Esophagus muscularis mucosa (tissue), 4 donors: ENCODE measurements at regions not wholly inside any gene's neighbourhood (a gene's known extent, or its start where the extent isn't known, plus 50 kb on each side); places are given as distances from the start of the nearest gene placed in this dataset.
A peak's percentile ranks its signal among the peaks of the same experiment; 100 is the strongest.

Experiments used
- DNase-seq: peaks from one replicate; pipeline ENCODE4 v3.0.0-alpha.2; 2017; ENCODE audit errors: extremely low spot score
- H3K27ac ChIP-seq, 4 donors: fragments of 200-600 bp; sonication (generic); replicated peaks in 1 of 4; 1 replicate in 3 of 4; 2 replicates in 1 of 4; pipeline ENCODE4 v1.5.1; 2016 to 2019; ENCODE audit warnings: mild to moderate bottlenecking in 1 of 4
- H3K27me3 ChIP-seq, 4 donors: fragments of 200-600 bp; sonication (generic); one replicate each; pipeline versions ENCODE4 v1.5.1 to v1.6.0; 2016 to 2019
- H3K36me3 ChIP-seq, 4 donors: fragments of 200-600 bp; sonication (generic); one replicate each; pipeline ENCODE4 v1.5.1; 2016 to 2019
- H3K4me1 ChIP-seq, 4 donors: fragments of 200-600 bp; sonication (generic); one replicate each; pipeline ENCODE4 v1.5.1; 2016 to 2019
- H3K4me3 ChIP-seq, 4 donors: fragments of 200-600 bp; sonication (generic); 1 replicate in 2 of 4; 2 replicates in 2 of 4; pipeline ENCODE4 v1.5.1; 2016 to 2019; ENCODE audit warnings: mild to moderate bottlenecking in 4 of 4, moderate library complexity in 1 of 4
- H3K9me3 ChIP-seq, 4 donors: fragments of 200-600 bp; sonication (generic); 1 replicate in 3 of 4; 2 replicates in 1 of 4; pipeline ENCODE4 v1.5.1; 2016 to 2019
- EP300 ChIP-seq: sonication (generic); formaldehyde crosslinking; IDR thresholded peaks from one replicate; pipeline ENCODE4 v1.6.1; 2017; ENCODE audit warnings: antibody characterized with exemption
- POLR2A ChIP-seq: fragments of 450-650 bp; IDR thresholded peaks from one replicate; pipeline ENCODE4 v1.6.1; 2017; ENCODE audit warnings: antibody characterized with exemption, moderate library complexity, mild to moderate bottlenecking, low read depth
- POLR2AphosphoS5 ChIP-seq, 2 donors: sonication (generic); formaldehyde crosslinking; IDR thresholded peaks; one replicate each; pipeline ENCODE4 v1.6.1; 2017; ENCODE audit warnings: antibody characterized with exemption in 2 of 2
- WGBS: methylation state at CpG from one replicate; pipeline ENCODE4 v1.1.5; 2018; 5-methylcytosine and 5-hydroxymethylcytosine counted together
- intact Hi-C: fragments of 100-400 bp; cut with DNase I; formaldehyde crosslinking; loops from one replicate; pipeline ENCODE4 v1.15.1; 2023
- TF ChIP-seq, protein P1 (sequence below), 3 experiments: fragments of 200-600 bp in 2 of 3; fragments of 450-650 bp in 1 of 3; sonication (generic) in 2 of 3; IDR thresholded peaks; one replicate each; pipeline ENCODE4 v1.5.1; 2017 to 2019; ENCODE audit warnings: antibody characterized with exemption in 3 of 3, mild to moderate bottlenecking in 2 of 3, moderate library complexity in 1 of 3

DNA sequence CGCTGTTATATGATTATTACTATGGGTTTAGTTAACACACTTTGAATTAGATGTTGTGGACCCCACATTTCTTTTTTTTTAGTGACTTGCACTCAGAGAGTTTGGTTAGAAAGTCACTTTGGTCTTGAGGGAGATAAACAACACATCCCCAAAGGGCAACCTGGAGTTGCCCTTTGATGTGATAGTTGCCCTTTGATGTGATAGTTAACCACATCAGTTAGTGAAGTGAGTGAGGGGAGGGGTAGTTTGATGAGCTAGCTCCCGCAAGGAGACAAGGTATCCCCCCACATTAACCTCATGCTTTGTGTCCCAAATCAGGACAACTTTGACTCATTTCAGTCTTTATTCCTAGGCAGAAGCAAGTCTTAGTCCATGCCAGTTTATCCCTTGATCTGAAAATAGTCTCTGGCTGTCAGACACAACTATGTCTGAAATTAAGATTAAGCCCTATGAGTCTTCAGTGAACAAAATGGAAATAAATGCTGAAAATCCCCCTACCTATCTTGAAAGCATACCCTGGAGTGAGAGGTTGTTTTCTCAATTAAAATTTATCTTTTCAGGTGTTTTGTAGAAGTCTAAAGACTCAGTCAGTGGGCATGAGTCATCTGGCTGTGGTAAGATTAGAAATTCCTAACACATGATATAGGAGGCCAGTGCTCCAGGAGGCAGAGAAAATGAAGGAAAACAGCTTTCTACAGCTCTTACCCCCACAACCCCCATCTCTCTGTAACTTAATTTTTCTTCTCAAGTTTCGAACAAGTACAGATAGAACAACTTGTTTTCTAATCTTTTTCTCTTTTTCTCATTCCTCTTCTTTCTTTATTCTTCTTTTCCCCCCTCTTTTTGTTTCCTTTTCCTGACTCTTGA is 208.9 kb upstream of the DMRTA1 start:
- H3K4me3 ChIP-seq = no peak overlapping the region

DNA sequence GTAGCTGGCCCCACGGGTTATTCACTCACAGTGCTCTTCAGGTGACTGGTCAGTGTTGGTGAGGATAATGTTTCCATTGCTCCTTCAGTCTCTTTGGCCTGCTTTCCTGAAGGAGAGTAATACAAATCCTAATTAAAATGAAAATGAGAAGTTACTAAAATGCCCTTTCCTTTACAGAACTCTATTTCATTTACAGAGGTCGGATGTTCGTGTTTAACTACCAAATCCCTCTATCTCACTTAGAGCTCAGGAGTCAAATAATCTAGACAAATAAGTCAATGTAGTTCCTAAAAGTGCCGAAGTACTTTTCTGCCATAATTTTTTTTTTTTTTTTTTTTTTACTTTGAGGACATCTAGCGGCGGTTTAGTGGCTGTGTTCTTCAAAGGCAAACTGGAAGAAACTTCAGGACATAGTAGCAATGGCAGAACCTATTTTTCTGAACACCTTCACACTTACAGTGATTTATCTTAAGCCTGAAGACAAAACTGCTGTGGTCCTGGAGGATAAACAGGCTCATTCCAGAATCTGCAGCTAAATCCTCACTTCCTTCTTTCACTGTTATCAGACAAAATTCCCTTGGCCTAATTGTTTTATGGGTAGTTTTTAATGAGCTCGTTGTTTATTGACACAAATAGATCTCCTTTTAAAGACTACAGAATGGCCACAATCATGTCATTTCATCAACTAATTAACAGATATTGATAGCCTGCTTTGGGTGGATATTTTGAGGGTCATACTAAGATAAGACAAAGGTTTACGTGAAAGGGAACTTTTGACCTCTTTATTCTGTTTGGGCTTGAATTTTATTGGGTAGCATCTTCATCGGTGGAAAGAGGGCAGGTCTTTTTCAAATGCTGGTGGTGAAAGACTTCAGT is 207.6 kb upstream of the DMRTA1 start:
- no peaks in the 10 kb centered on the region for H3K27me3 ChIP-seq
- no peaks in the 10 kb centered on the region for H3K9me3 ChIP-seq
- intact Hi-C loops = loop anchor here (5.0 to 10.0 kb wide), 2 partner anchors 234 to 427 kb away; partner anchors contain the start of gene CDKN2B
- H3K4me3 ChIP-seq = no peak overlapping the region
- H3K36me3 ChIP-seq = no peaks in the 10 kb centered on the region
- no peak overlapping the region for H3K27ac ChIP-seq
- WGBS = 36% methylated on average over 9 of the region's 9 CpGs
- no peak for DNase-seq
- no peak for TF ChIP-seq EP300
- no peak for TF ChIP-seq POLR2A
- TF ChIP-seq, protein P1, sequence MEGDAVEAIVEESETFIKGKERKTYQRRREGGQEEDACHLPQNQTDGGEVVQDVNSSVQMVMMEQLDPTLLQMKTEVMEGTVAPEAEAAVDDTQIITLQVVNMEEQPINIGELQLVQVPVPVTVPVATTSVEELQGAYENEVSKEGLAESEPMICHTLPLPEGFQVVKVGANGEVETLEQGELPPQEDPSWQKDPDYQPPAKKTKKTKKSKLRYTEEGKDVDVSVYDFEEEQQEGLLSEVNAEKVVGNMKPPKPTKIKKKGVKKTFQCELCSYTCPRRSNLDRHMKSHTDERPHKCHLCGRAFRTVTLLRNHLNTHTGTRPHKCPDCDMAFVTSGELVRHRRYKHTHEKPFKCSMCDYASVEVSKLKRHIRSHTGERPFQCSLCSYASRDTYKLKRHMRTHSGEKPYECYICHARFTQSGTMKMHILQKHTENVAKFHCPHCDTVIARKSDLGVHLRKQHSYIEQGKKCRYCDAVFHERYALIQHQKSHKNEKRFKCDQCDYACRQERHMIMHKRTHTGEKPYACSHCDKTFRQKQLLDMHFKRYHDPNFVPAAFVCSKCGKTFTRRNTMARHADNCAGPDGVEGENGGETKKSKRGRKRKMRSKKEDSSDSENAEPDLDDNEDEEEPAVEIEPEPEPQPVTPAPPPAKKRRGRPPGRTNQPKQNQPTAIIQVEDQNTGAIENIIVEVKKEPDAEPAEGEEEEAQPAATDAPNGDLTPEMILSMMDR (IDR thresholded peaks at IDR 0.05) = peak; percentile 23 to 51 (median 36)
- no peak for TF ChIP-seq POLR2AphosphoS5 (IDR thresholded peaks at IDR 0.05)
- H3K4me1 ChIP-seq = peaks cover 0 to 8% (median 0%) of the 10 kb centered on the region in 4 donors

More for the DNA sequence above, 208.9 kb upstream of the DMRTA1 start:
- Histone ChIP-seq H3K4me1 (peaks cover 0 to 8% (median 0%) of the 10 kb centered on the region in 4 donors), H3K9me3 (no peaks in the 10 kb centered on the region), H3K27ac (no peak overlapping the region), H3K27me3 (no peaks in the 10 kb centered on the region), H3K36me3 (no peaks in the 10 kb centered on the region)
- 94% methylated on average over 3 of the region's 3 CpGs for whole genome bisulfite sequencing
- intact Hi-C loops = loop anchor here (5.0 to 10.0 kb wide), 2 partner anchors 233 to 425 kb away; partner anchors contain the start of gene CDKN2B
- DNase-seq = no peak
- TF ChIP-seq, protein P1 (IDR thresholded peaks at IDR 0.05) = no peak
- TF ChIP-seq EP300 (no peak), POLR2AphosphoS5 (IDR thresholded peaks at IDR 0.05) (no peak), POLR2A (no peak)

DNA sequence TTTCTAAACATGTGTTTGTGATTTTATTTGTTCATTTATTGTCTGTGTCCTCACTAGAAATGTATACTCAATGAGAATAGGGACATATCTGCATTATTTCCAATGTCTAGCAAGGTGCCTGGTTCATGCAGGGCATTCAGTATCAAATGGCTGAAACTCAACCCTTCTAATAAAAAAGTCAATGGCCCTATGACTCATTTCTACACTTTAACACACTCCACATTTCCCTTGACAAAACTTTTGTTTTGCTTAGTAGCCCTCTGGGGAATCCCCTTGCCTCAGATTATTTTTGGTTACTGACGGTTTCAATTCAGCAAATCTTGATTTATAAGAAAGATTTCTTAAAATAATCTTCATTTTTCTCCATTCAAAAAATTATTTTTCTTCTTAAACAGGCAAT is 206.0 kb upstream of the DMRTA1 start:
- no peaks in the 10 kb centered on the region for H3K27me3 ChIP-seq
- H3K4me1 ChIP-seq = peaks cover 0 to 8% (median 0%) of the 10 kb centered on the region in 4 donors
- no peaks in the 10 kb centered on the region for H3K36me3 ChIP-seq
- H3K27ac ChIP-seq = no peak overlapping the region
- intact Hi-C loops = loop anchor here (5.0 kb wide), 1 partner anchor 212 kb away; no protein-coding TSS in a partner anchor
- no peak overlapping the region for H3K4me3 ChIP-seq
- WGBS = 27% methylated on average over 1 of the region's 1 CpG
- TF ChIP-seq, protein P1 (IDR thresholded peaks at IDR 0.05) = no peak
- no peak for TF ChIP-seq EP300
- TF ChIP-seq POLR2AphosphoS5 (IDR thresholded peaks at IDR 0.05) = no peak
- TF ChIP-seq POLR2A = no peak
- H3K9me3 ChIP-seq = no peaks in the 10 kb centered on the region
- no peak for DNase-seq

DNA sequence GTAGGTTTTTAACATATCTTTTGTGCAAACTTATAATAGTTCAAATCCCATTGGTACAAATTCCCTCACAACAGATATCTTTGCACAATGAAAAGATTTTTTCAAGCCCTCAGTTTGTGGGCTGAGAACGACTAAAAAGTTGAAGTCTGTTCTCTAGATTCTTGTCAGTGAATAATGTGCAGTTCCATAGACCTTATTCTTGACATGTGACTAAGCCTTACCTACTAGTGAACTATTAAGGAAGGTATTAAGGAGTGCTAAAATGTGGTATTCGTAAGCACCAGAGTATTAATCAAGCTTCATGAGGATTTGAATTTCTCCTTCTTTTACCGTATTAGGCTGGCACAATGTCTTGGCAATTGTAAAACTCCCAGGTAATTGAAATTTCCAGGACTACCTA is 205.6 kb upstream of the DMRTA1 start:
- WGBS = 71% methylated on average over 3 of the region's 3 CpGs
- intact Hi-C loops = loop anchor here (5.0 kb wide), 1 partner anchor 211 kb away; no protein-coding TSS in a partner anchor
- H3K36me3 ChIP-seq = no peaks in the 10 kb centered on the region
- H3K27ac ChIP-seq = no peak overlapping the region
- H3K4me3 ChIP-seq = no peak overlapping the region
- H3K27me3 ChIP-seq = no peaks in the 10 kb centered on the region
- H3K4me1 ChIP-seq = peaks cover 0 to 8% (median 0%) of the 10 kb centered on the region in 4 donors
- no peaks in the 10 kb centered on the region for H3K9me3 ChIP-seq
- no peak for TF ChIP-seq POLR2AphosphoS5 (IDR thresholded peaks at IDR 0.05)
- TF ChIP-seq EP300 = no peak
- TF ChIP-seq POLR2A = no peak
- TF ChIP-seq, protein P1 (IDR thresholded peaks at IDR 0.05) = no peak
- no peak for DNase-seq
